GOT3 (cell line): ENCODE measurements at regions not wholly inside any gene's neighbourhood (a gene's known extent, or its start where the extent isn't known, plus 50 kb on each side); places are given as distances from the start of the nearest gene placed in this dataset.

Experiments
- DNase-seq: peaks from one replicate; lab custom pipeline; 2025; ENCODE audit warnings: mixed read lengths; lab: John Stamatoyannopoulos, UW

DNA sequence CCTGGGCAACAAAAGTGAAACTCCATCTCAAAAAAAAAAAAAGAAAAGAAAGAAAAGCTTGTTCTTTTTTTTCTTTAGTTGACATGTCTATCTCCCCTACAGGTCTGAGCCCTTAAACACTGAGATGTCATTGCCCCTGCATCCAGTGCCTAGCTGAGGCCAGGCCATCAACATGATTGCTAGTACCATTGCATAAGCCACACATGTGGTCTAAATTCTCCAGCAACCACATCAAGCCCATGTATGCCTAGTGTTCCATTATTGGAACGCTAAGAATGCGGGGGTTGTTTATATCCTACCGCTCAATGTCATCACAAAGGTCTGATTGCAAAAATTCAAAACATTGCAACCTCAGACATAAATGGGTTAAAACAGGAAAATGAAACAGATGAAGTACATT is 62.7 kb downstream of the NPTX2 start:
- no peak for DNase-seq

- DNase-seq: no peak
Observed at GRCh38 chr7:98681511-98681910, 64.4 kb downstream of the NPTX2 start.

GRCh38 chr7:98681951-98682350 is 64.9 kb downstream of the NPTX2 start:
- no peak for DNase-seq

DNA sequence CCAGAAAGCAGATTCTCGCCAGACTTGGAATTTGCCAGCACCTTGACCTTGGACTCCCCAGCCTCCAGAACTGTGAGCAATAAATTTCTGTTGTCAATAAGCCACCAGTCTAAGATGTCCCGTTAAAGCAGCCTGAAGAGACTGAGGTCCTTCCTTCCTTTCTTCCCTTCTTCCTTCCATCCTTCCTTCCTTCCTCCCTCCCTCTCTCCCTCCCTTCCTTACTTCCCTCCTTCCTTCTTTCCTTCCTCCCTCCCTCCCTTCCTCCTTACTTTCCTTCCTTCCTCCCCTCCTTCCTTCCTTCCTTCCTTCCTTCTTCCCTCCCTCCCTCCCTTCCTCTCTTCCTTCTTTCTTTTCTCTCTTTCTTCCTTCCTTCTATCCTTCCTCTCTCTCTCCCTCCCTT is 66.4 kb downstream of the NPTX2 start:
- DNase-seq: no peak

DNA sequence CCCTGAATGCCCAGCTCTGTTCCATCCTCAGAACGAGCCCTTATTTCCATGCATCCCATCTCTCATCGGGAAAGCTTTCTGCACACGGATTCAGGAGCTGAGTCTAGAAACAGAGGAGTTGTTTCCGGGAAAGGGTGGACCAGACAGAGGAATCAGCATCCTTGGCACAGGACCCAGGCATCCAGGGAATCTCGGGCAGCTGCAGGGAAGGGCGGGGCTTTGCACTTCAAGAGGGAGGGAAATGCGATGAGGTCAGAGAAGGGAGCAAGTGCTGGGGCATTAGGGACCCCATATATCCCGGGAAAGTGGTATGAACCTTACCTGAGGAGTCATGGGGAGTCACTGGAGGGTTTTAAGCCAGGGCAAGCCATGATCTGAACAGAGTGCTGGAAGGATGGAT is 68.5 kb downstream of the NPTX2 start:
- DNase-seq: no peak

GRCh38 chr7:98686466-98687080 is 69.5 kb downstream of the NPTX2 start:
- no peak for DNase-seq

DNA sequence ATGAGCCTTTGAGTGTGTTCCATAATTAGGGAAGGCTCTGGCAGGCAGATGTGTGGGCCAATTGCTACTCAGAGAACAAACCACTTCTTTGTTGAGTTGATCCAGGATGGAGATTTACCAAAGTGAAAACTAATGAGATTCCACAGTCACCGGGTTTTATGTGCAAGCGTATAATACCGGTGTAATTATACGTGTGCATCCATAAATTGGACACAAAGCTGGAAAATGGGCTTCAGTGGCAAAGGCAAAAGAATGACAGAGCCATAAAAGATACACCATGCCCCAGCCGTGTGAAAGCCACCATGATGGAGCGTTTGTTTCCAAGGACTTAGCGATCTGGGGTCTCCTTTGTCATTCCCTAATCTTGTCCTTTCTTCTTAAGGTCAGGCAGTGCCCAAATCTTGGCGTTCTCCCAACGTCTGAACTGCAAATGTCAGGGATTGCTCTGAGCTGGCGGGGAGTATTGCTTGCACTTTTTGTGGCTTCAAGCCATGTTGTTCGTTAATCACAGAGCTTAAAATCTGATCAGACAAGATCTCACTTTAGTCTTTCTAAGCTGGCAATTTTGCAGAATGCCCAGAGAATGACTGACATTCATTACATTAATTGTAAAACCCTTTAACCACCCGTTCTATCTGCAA is 70.1 kb downstream of the NPTX2 start:
- DNase-seq: no peak

- DNase-seq: no peak
Observed at GRCh38 chr7:98691619-98692018, 74.5 kb downstream of the NPTX2 start.

- DNase-seq: no peak
Observed at GRCh38 chr7:98697083-98697482, 80.0 kb downstream of the NPTX2 start.

DNA sequence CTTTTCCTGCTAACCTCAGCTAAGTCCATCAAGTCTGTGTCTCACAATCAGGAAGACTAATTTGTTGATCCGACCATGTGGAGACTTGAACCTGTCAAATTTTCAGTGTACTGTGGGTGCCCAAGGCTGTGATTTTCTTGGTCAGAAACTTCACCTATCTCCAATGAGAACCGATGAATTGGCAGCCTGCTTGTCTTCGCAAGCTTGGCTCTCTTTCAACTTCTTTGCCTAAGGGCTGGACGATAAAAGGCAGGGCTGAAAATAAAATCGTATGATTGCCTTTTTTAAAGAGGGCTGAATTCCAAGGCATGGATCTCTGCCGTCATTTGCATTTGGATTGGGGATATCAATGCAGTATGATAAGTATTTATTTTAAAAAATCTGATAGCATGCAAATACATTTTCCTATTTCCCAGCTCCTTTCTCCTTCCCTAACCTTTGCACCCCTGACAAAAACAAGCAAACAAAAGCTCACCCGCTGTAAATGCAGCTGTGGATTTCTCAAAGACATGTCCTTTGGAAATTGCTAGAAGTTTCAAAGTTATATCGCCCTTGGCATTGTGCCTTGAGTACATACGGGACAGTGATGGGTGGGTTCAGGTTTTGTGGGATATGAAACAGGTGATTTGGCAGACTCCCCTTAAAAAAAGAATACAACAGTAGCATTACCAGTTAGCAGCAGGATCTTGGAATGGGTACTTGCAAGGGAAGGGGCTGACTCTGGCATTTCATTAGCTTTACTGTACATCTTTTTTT is 80.6 kb downstream of the NPTX2 start:
- DNase-seq: no peak

GRCh38 chr7:98698976-98699375 is 81.9 kb downstream of the NPTX2 start:
- DNase-seq: no peak

DNA sequence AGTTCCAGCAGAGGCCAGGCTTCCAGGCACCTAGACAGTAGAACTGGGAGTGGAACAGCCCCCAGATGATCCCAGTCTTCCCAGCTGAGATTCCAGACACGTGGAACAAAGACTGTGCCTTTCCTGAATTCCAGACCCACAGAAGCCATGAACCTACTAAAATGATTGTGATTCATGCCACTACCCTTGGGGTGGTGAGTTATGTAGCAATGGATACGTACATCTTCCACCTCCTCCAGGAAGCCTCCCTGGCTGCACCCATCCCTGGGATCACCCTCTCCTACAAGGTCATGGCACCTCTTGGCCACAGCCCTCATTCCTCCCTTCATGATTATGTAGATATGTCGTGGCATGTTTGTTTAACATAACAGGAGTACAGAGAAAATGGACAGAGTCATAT is 83.4 kb downstream of the NPTX2 start:
- DNase-seq: no peak

DNA sequence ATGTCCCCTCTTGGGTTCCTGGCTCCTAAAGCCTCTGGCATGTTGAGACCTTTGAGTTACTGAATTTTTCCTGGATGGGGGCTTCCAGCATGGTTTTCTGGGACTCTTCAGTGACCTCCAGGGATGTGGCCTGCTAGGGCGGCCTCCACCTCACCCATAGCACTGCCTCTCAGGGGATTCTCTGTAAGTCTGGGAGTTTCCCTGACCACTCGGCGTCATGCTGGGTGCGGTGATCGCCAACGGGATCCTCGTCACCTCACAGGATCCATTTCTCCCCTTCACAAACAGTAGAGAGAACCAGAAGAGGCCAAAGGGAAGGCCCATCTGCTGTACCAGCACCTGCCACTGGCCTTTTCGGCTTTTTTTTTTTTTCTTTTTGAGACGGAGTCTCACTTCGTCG is 84.3 kb downstream of the NPTX2 start:
- no peak for DNase-seq

GRCh38 chr7:98702021-98702420 is 84.9 kb downstream of the NPTX2 start:
- no peak for DNase-seq

DNA sequence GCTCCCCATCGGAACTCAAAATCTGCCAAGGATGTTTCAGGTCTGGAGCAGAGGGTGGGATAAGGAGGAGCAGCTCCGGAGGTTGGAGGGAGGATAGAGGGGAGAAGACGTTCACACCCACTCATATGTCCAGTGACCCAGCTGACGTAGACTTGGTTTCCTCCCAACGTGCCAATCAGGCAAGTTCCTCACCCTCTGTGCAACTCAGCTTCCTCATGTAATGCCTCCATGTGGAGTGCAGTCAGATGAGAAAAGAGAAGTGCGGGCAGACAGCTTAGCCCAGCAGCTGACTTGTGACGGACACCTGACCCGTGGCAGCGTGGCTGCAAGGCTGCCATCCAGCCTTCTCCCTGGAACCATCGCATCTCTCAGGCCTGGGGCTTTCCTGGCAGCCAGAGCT is 86.8 kb downstream of the NPTX2 start:
- DNase-seq: no peak

GRCh38 chr7:98705626-98706025 is 88.5 kb downstream of the NPTX2 start:
- no peak for DNase-seq

- DNase-seq: no peak
Observed at GRCh38 chr7:98707076-98707475, 90.0 kb downstream of the NPTX2 start.

DNA sequence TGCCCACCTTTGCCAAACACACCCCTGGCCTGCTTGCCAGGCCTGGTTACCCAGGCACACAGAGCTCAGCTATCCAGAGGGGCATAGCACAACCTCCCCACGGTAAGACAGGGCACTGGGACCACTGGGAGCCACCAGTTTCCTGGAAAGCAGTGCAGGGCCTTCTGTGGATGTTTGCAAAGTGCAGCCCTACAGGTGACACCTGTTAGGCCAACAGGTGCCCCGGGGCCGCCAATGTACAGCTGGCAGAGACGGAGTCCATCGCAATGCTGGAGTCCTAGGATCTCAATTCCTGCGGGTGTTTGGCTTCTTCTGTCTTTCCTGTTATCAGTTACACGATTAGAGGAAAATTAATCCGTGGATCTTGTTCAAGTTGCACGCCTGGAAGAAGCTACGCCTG is 94.9 kb downstream of the NPTX2 start:
- DNase-seq: no peak

DNA sequence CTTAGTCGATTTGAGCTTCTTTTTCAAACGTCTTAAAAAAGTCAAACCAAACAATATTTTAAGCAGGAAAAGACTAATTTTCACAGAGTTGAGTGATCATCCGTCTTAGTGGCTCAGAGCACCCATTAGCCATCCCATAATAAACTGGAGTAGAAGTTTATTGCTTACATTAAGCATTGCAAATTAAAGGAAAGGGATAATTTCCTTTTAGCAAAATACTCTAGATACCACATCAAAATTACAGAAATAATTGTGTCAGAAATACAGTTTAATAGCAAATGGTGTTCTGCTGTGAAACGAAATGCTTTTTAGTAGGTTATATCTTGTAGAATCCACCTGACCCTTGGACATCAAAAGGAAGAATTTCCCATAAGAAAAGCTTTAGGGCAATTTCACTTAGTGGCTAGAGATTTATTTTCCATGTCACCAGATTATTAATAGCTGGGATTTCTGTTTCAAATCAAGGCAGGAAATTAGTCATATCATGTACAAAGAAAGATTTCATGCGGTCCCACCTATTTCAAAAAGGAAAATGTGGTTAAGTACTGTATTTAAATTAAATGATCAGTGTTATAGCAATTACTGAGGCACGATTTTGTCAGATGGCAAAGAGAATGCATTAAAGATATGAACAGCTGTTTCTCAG is 96.2 kb downstream of the NPTX2 start:
- no peak for DNase-seq

GRCh38 chr7:98719396-98719795 is 102.3 kb downstream of the NPTX2 start:
- no peak for DNase-seq

- DNase-seq: no peak
Observed at GRCh38 chr7:98722402-98722801, 105.3 kb downstream of the NPTX2 start.

- DNase-seq: peak; percentile 21
Observed at GRCh38 chr7:98724591-98724990, 107.5 kb downstream of the NPTX2 start.

DNA sequence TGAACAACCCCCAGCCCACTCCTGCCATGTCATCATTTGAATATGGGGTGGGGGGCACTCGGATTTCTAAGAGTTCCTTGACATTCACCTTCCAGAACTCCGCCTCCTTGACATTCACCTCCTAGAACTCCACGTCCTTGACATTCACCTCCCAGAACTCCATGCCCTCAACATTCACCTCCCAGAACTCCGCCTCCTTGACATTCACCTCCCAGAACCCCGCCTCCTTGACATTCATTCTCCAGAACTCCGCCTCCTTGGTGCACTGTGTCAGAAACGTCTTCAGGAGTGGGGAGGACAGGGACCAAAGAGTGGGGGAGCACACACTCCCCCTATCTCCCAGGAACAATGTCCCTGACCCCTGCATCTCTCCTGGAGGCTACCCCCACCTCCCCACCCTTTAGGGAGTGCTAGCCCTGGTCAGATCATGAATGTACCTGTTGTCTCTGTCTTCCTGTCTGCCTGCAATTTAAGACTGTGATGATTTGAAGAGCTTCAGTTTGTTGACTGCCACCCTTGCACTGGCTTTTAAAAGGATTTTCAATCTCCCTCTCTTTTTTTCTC is 110.1 kb downstream of the NPTX2 start:
- no peak for DNase-seq
